Ectodermal cell (in vitro differentiated cells): ENCODE measurements at regions not wholly inside any gene's neighbourhood (a gene's known extent, or its start where the extent isn't known, plus 50 kb on each side); places are given as distances from the start of the nearest gene placed in this dataset.

Experiments used
- H3K27ac ChIP-seq: 2 replicates; pipeline ENCODE4 v1.7.0; 2013; ENCODE audit warnings: mild to moderate bottlenecking, low read depth, low read length; ENCODE audit not compliant: insufficient read depth, poor library complexity, severe bottlenecking
- H3K27me3 ChIP-seq: 2 replicates; pipeline ENCODE4 v1.7.0; 2013; ENCODE audit warnings: mild to moderate bottlenecking, low read length; ENCODE audit not compliant: insufficient read depth, control insufficient read depth, poor library complexity, severe bottlenecking
- H3K36me3 ChIP-seq: one replicate; pipeline ENCODE4 v1.7.0; 2013; ENCODE audit warnings: low read length; ENCODE audit not compliant: control insufficient read depth, insufficient read depth
- H3K4me1 ChIP-seq: one replicate; pipeline ENCODE4 v1.7.0; 2013; ENCODE audit warnings: low read length; ENCODE audit not compliant: control insufficient read depth, insufficient read depth
- H3K4me3 ChIP-seq: 2 replicates; pipeline ENCODE4 v1.7.0; 2013; ENCODE audit warnings: low read depth, low read length, control low read depth; ENCODE audit not compliant: insufficient read depth
- H3K9me3 ChIP-seq: 2 replicates; pipeline ENCODE4 v1.7.0; 2013; ENCODE audit warnings: mild to moderate bottlenecking, low read length, moderate library complexity; ENCODE audit not compliant: control insufficient read depth
- WGBS, 2 experiments: methylation state at CpG; one replicate each; pipeline ENCODE4 v1.1.7; 2013; ENCODE audit warnings: missing lambda C conversion rate in 2 of 2; 5-methylcytosine and 5-hydroxymethylcytosine counted together

GRCh38 chr9:91029650-91030361 is 228.2 kb downstream of the SYK start:
- H3K4me3 ChIP-seq, result no peak overlapping the region
- WGBS, 2 experiments, result 92 to 93% methylated on average over 18 of the region's 18 CpGs

GRCh38 chr9:91032121-91032531 is 230.5 kb downstream of the SYK start:
- Histone ChIP-seq H3K9me3 (no peaks in the 10 kb centered on the region), H3K27ac (no peak overlapping the region), H3K4me3 (no peak overlapping the region), H3K27me3 (no peaks in the 10 kb centered on the region), H3K4me1 (peaks cover under 1% of the 10 kb centered on the region), H3K36me3 (no peaks in the 10 kb centered on the region)
- WGBS, 2 experiments, result 91 to 96% methylated on average over 7 of the region's 7 CpGs

More at GRCh38 chr9:91029650-91030361, 228.2 kb downstream of the SYK start:
- H3K27ac ChIP-seq, result no peak overlapping the region
- no peaks in the 10 kb centered on the region for H3K9me3 ChIP-seq
- H3K27me3 ChIP-seq, result no peaks in the 10 kb centered on the region
- no peaks in the 10 kb centered on the region for H3K4me1 ChIP-seq
- no peaks in the 10 kb centered on the region for H3K36me3 ChIP-seq

- Histone ChIP-seq H3K27me3 (no peaks in the 10 kb centered on the region), H3K4me1 (peaks cover 7% of the 10 kb centered on the region), H3K9me3 (no peaks in the 10 kb centered on the region), H3K4me3 (no peak overlapping the region), H3K27ac (no peak overlapping the region), H3K36me3 (no peaks in the 10 kb centered on the region)
- WGBS, 2 experiments, result 94 to 97% methylated on average over 5 of the region's 5 CpGs
Observed at GRCh38 chr9:91033270-91033669, 231.7 kb downstream of the SYK start.

GRCh38 chr9:91033797-91034196 is 232.2 kb downstream of the SYK start:
- H3K36me3 ChIP-seq, result no peaks in the 10 kb centered on the region
- no peaks in the 10 kb centered on the region for H3K27me3 ChIP-seq
- whole genome bisulfite sequencing, 2 experiments, result 82 to 83% methylated on average over 3 of the region's 3 CpGs
- peaks cover 7% of the 10 kb centered on the region for H3K4me1 ChIP-seq
- H3K4me3 ChIP-seq, result no peak overlapping the region
- no peaks in the 10 kb centered on the region for H3K9me3 ChIP-seq
- H3K27ac ChIP-seq, result no peak overlapping the region

GRCh38 chr9:91034521-91034920 is 232.9 kb downstream of the SYK start:
- no peaks in the 10 kb centered on the region for H3K9me3 ChIP-seq
- no peak overlapping the region for H3K27ac ChIP-seq
- no peak overlapping the region for H3K4me3 ChIP-seq
- H3K27me3 ChIP-seq, result no peaks in the 10 kb centered on the region
- H3K36me3 ChIP-seq, result no peaks in the 10 kb centered on the region
- 93% methylated on average over 9 of the region's 9 CpGs for WGBS, 2 experiments
- peaks cover 7% of the 10 kb centered on the region for H3K4me1 ChIP-seq

GRCh38 chr9:91034976-91035824 is 233.6 kb downstream of the SYK start:
- Histone ChIP-seq H3K27me3 (no peaks in the 10 kb centered on the region), H3K4me3 (no peak overlapping the region), H3K36me3 (no peaks in the 10 kb centered on the region), H3K4me1 (peaks cover 7% of the 10 kb centered on the region), H3K9me3 (no peaks in the 10 kb centered on the region), H3K27ac (no peak overlapping the region)
- WGBS, 2 experiments, result 91 to 93% methylated on average over 18 of the region's 18 CpGs

DNA sequence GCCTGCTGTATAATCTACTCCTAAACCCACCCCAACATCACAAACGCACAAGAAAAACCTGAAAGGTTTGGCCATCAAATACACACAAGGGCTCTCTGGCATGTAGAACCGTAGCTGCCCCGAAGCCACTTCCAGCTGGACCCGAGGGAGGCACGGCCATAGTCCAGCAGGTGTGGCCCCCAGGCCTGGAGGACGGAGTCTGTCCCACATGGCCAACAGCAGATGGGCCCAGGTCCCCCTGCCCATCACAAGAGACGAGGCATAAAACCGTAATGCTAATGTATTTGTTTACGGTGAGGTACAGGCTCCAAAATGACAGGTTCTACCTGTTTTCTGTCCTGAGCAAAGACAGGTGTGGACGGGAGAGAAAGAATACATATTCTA is 234.2 kb downstream of the SYK start:
- peaks cover 7% of the 10 kb centered on the region for H3K4me1 ChIP-seq
- WGBS, 2 experiments, result 93 to 96% methylated on average over 10 of the region's 10 CpGs
- H3K27ac ChIP-seq, result no peak overlapping the region
- no peaks in the 10 kb centered on the region for H3K27me3 ChIP-seq
- no peaks in the 10 kb centered on the region for H3K36me3 ChIP-seq
- H3K4me3 ChIP-seq, result no peak overlapping the region
- no peaks in the 10 kb centered on the region for H3K9me3 ChIP-seq

DNA sequence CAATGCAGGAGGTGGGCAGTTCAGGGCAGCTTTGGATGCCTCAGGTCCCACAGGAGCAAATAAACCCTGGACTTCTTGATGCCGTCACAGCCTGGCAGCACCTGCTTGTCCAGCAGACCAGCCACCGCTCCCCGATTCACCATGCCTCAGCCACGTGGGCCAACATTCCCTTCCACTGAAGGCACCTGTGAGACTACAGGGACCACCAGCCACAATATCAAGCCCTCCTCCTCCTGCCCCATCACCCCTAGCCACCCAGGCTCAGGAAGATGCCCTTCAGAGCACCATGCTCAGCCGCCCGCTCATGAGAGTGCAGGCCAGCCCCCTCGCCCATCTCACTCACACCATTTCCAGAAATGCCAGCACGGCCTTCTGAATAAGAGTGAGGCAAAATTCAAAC is 234.7 kb downstream of the SYK start:
- Histone ChIP-seq H3K4me1 (peaks cover 7% of the 10 kb centered on the region), H3K9me3 (no peaks in the 10 kb centered on the region), H3K4me3 (no peak overlapping the region), H3K27ac (no peak overlapping the region), H3K36me3 (no peaks in the 10 kb centered on the region), H3K27me3 (no peaks in the 10 kb centered on the region)
- WGBS, 2 experiments, result 92 to 96% methylated on average over 8 of the region's 8 CpGs

GRCh38 chr9:91036826-91037510 is 235.3 kb downstream of the SYK start:
- 69 to 74% methylated on average over 32 of the region's 32 CpGs for WGBS, 2 experiments
- Histone ChIP-seq H3K27me3 (no peaks in the 10 kb centered on the region), H3K36me3 (no peaks in the 10 kb centered on the region), H3K9me3 (no peaks in the 10 kb centered on the region), H3K4me3 (no peak overlapping the region), H3K27ac (no peak overlapping the region), H3K4me1 (peaks cover 7% of the 10 kb centered on the region)
